WTC11 (cell line): ENCODE measurements at regions not wholly inside any gene's neighbourhood (a gene's known extent, or its start where the extent isn't known, plus 50 kb on each side); places are given as distances from the start of the nearest gene placed in this dataset.
A peak's percentile ranks its signal among the peaks of the same experiment; 100 is the strongest.

Experiments
- ATAC-seq: fragments of 200-7000 bp; cut with Tn5 transposase; 2 replicates; pipeline ENCODE4 v1.10.0; 2021; ENCODE audit warnings: mild to moderate bottlenecking, moderate library complexity
- CTCF ChIA-PET: fragments of 300-600 bp; sonication (Branson Sonifier 250); formaldehyde crosslinking; loops from one replicate; lab custom pipeline; 2021; ENCODE audit warnings: antibody characterized with exemption; lab: Charles Lee
- POLR2A ChIA-PET: fragments of 350-600 bp; sonication (Branson Sonifier 250); formaldehyde crosslinking; loops from one replicate; lab custom pipeline; 2021; ENCODE audit warnings: antibody characterized with exemption; lab: Charles Lee
- DNase-seq: peaks from one replicate; pipeline ENCODE4 v3.0.0; 2021; ENCODE audit warnings: low spot score
- H3K27ac Mint-ChIP-seq: 2 replicates; pipeline ENCODE4 v1.8.0; 2021; ENCODE audit warnings: mixed read lengths
- H3K27me3 Mint-ChIP-seq: 2 replicates; pipeline ENCODE4 v1.8.0; 2021; ENCODE audit warnings: low read depth, mild to moderate bottlenecking, moderate library complexity, mixed read lengths
- H3K36me3 Mint-ChIP-seq: 2 replicates; pipeline ENCODE4 v1.8.0; 2021; ENCODE audit warnings: mixed read lengths
- H3K4me1 Mint-ChIP-seq: 2 replicates; pipeline ENCODE4 v1.8.0; 2022; ENCODE audit warnings: mixed read lengths
- H3K4me3 Mint-ChIP-seq: 2 replicates; pipeline ENCODE4 v1.8.0; 2021; ENCODE audit warnings: mild to moderate bottlenecking, moderate library complexity, mixed read lengths
- H3K9me3 Mint-ChIP-seq: 2 replicates; pipeline ENCODE4 v1.8.0; 2021; ENCODE audit warnings: mixed read lengths
- ELF4 ChIP-seq: sonication (generic); formaldehyde crosslinking; IDR thresholded peaks from 2 replicates; pipeline ENCODE4 v1.8.1; 2022; ENCODE audit warnings: low read depth, mild to moderate bottlenecking, moderate library complexity, missing genetic modification reagents
- ETV6 ChIP-seq: sonication (generic); formaldehyde crosslinking; IDR thresholded peaks from 2 replicates; pipeline ENCODE4 v1.8.1; 2022; ENCODE audit warnings: mild to moderate bottlenecking, missing genetic modification reagents
- HMGA2 ChIP-seq: fragments of 250-450 bp; sonication (Bioruptor Pico); IDR thresholded peaks from 2 replicates; pipeline ENCODE4 v1.4.0; 2021; ENCODE audit warnings: mild to moderate bottlenecking, moderate library complexity
- JAZF1 ChIP-seq: fragments of 250-450 bp; sonication (Bioruptor Pico); IDR thresholded peaks from 2 replicates; pipeline ENCODE4 v1.9.0; 2021; ENCODE audit warnings: moderate library complexity, mild to moderate bottlenecking, inconsistent platforms
- KAT7 ChIP-seq: sonication (generic); formaldehyde crosslinking; IDR thresholded peaks from 2 replicates; pipeline ENCODE4 v1.8.1; 2023; ENCODE audit warnings: missing genetic modification reagents, mild to moderate bottlenecking, borderline replicate concordance
- NFE2L1 ChIP-seq: sonication (generic); formaldehyde crosslinking; IDR thresholded peaks from 2 replicates; pipeline ENCODE4 v1.8.1; 2023; ENCODE audit warnings: missing genetic modification reagents
- SMAD3 ChIP-seq: sonication (generic); formaldehyde crosslinking; IDR thresholded peaks from 2 replicates; pipeline ENCODE4 v1.8.0; 2022; ENCODE audit warnings: missing genetic modification reagents, mild to moderate bottlenecking, borderline replicate concordance
- TCF7 ChIP-seq: sonication (generic); formaldehyde crosslinking; IDR thresholded peaks from 2 replicates; pipeline ENCODE4 v1.8.0; 2022; ENCODE audit warnings: mild to moderate bottlenecking, low read depth, missing genetic modification reagents, moderate library complexity
- ZNF121 ChIP-seq: sonication (generic); formaldehyde crosslinking; IDR thresholded peaks from 2 replicates; pipeline ENCODE4 v1.8.0; 2023; ENCODE audit warnings: missing genetic modification reagents
- ZNF396 ChIP-seq: fragments of 250-450 bp; sonication (Bioruptor Pico); IDR thresholded peaks from 2 replicates; pipeline ENCODE4 v1.8.0; 2021; ENCODE audit warnings: mild to moderate bottlenecking, moderate library complexity, borderline replicate concordance
- ZNF416 ChIP-seq: fragments of 250-450 bp; sonication (Bioruptor Pico); IDR thresholded peaks from 2 replicates; pipeline ENCODE4 v1.9.0; 2021; ENCODE audit warnings: mild to moderate bottlenecking, inconsistent platforms
- TF ChIP-seq, protein P1 (sequence below): fragments of 250-450 bp; sonication (Bioruptor Pico); IDR thresholded peaks from 2 replicates; pipeline ENCODE4 v1.9.0; 2021; ENCODE audit warnings: mild to moderate bottlenecking, borderline replicate concordance
- TF ChIP-seq, protein P2 (sequence below): sonication (generic); formaldehyde crosslinking; IDR thresholded peaks from 2 replicates; pipeline ENCODE4 v1.8.1; 2022; ENCODE audit warnings: low read depth, mild to moderate bottlenecking, moderate library complexity, missing genetic modification reagents, borderline replicate concordance
- TF ChIP-seq, protein P3 (sequence below): fragments of 250-450 bp; sonication (Bioruptor Pico); IDR thresholded peaks from 2 replicates; pipeline ENCODE4 v1.8.0; 2021; ENCODE audit warnings: mild to moderate bottlenecking
- TF ChIP-seq, protein P4 (sequence below): sonication (generic); formaldehyde crosslinking; IDR thresholded peaks from 2 replicates; pipeline ENCODE4 v1.8.1; 2023; ENCODE audit warnings: mild to moderate bottlenecking, missing genetic modification reagents
- TF ChIP-seq, protein P5 (sequence below): fragments of 200-600 bp; IDR thresholded peaks from 2 replicates; pipeline ENCODE4 v1.8.0; 2022; ENCODE audit warnings: antibody characterized with exemption
- TF ChIP-seq, protein P6 (sequence below): sonication (generic); formaldehyde crosslinking; IDR thresholded peaks from 2 replicates; pipeline ENCODE4 v1.8.1; 2023; ENCODE audit warnings: mild to moderate bottlenecking, missing genetic modification reagents, moderate library complexity
- TF ChIP-seq, protein P7 (sequence below): sonication (generic); formaldehyde crosslinking; IDR thresholded peaks from 2 replicates; pipeline ENCODE4 v1.8.0; 2023; ENCODE audit warnings: missing genetic modification reagents, mild to moderate bottlenecking, borderline replicate concordance

DNA sequence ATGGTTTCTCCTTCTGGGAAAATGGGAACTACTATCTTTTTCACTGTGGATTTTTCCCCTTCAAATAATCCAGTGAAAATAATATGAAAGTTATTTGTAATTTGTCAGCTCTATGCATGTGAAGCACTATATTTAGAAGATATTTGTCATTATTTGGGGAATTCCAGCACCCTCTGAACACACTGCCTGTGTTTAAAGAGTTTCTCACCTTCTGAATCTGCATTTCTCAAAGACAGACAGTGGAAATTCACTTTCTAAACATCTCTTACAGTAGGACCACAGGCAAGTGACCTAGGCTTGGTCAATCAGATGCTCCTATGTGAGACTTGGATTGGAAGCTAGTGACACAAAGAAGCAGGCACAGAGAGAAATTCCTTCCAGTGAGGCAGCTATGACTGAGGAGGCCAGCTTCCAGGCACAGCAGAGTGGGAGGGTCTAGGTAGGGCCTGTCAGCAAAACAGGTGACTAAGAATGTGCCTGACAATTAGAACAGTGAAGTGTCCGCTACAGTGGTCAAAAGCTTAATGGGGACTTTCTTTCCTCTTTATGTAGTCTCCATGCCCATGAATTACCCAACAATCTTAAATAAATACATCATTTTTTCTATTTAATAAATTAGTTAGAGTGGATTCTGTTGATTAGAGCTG is 167.2 kb downstream of the HMHB1 start:
- H3K4me3 Mint-ChIP-seq, result no peak overlapping the region
- TF ChIP-seq ETV6 (CRISPR knock-in tag), result no peak
- TF ChIP-seq, protein P1, sequence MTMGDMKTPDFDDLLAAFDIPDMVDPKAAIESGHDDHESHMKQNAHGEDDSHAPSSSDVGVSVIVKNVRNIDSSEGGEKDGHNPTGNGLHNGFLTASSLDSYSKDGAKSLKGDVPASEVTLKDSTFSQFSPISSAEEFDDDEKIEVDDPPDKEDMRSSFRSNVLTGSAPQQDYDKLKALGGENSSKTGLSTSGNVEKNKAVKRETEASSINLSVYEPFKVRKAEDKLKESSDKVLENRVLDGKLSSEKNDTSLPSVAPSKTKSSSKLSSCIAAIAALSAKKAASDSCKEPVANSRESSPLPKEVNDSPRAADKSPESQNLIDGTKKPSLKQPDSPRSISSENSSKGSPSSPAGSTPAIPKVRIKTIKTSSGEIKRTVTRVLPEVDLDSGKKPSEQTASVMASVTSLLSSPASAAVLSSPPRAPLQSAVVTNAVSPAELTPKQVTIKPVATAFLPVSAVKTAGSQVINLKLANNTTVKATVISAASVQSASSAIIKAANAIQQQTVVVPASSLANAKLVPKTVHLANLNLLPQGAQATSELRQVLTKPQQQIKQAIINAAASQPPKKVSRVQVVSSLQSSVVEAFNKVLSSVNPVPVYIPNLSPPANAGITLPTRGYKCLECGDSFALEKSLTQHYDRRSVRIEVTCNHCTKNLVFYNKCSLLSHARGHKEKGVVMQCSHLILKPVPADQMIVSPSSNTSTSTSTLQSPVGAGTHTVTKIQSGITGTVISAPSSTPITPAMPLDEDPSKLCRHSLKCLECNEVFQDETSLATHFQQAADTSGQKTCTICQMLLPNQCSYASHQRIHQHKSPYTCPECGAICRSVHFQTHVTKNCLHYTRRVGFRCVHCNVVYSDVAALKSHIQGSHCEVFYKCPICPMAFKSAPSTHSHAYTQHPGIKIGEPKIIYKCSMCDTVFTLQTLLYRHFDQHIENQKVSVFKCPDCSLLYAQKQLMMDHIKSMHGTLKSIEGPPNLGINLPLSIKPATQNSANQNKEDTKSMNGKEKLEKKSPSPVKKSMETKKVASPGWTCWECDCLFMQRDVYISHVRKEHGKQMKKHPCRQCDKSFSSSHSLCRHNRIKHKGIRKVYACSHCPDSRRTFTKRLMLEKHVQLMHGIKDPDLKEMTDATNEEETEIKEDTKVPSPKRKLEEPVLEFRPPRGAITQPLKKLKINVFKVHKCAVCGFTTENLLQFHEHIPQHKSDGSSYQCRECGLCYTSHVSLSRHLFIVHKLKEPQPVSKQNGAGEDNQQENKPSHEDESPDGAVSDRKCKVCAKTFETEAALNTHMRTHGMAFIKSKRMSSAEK (CRISPR knock-in tag), result no peak
- TF ChIP-seq JAZF1 (CRISPR knock-in tag), result no peak
- TF ChIP-seq ZNF396, result no peak
- TF ChIP-seq SMAD3 (CRISPR knock-in tag), result no peak
- no peak for TF ChIP-seq NFE2L1 (CRISPR knock-in tag)
- TF ChIP-seq, protein P2, sequence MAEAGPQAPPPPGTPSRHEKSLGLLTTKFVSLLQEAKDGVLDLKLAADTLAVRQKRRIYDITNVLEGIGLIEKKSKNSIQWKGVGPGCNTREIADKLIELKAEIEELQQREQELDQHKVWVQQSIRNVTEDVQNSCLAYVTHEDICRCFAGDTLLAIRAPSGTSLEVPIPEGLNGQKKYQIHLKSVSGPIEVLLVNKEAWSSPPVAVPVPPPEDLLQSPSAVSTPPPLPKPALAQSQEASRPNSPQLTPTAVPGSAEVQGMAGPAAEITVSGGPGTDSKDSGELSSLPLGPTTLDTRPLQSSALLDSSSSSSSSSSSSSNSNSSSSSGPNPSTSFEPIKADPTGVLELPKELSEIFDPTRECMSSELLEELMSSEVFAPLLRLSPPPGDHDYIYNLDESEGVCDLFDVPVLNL (CRISPR knock-in tag), result no peak
- TF ChIP-seq, protein P3, sequence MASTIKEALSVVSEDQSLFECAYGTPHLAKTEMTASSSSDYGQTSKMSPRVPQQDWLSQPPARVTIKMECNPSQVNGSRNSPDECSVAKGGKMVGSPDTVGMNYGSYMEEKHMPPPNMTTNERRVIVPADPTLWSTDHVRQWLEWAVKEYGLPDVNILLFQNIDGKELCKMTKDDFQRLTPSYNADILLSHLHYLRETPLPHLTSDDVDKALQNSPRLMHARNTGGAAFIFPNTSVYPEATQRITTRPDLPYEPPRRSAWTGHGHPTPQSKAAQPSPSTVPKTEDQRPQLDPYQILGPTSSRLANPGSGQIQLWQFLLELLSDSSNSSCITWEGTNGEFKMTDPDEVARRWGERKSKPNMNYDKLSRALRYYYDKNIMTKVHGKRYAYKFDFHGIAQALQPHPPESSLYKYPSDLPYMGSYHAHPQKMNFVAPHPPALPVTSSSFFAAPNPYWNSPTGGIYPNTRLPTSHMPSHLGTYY, result no peak
- TF ChIP-seq ZNF416, result no peak
- TF ChIP-seq, all 79 proteins: peak for 0
- POLR2A ChIA-PET, result no interaction called here
- Mint-ChIP-seq H3K9me3 (peaks cover 3% of the 10 kb centered on the region; the same call in 1 of the 2 replicates), H3K27me3 (no peaks in the 10 kb centered on the region), H3K36me3 (no peaks in the 10 kb centered on the region), H3K4me1 (peaks cover 4% of the 10 kb centered on the region; the same call in 1 of the 2 replicates), H3K27ac (no peak overlapping the region)
- DNase-seq (no peak), ATAC-seq (peak; percentile 52; the same call in 1 of the 2 replicates)
- CTCF ChIA-PET, result interaction anchor here (0.9 to 2.2 kb wide), 2 partner anchors 11 to 163 kb away, joined by 3 to 8 read pairs; no protein-coding TSS in a partner anchor

DNA sequence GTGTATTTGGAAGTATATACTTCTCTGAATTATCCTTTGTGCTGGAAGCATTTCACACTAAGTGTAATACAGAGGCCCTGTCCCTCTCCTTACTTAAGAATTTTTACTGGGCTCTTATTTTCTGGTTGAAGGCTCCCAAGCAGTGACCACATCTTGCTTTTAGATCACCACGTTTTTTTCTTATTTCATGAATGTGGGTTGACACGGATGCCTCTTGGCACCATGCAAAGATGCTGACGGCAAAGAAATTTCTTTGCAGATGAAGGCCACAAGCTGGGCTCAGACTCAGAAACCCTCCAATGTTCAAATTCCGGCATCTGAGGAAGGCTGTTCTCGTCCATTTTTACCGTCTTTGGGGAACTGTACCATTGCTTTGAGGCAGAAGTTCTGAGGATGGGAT is 168.5 kb downstream of the HMHB1 start:
- Mint-ChIP-seq H3K4me1 (no peaks in the 10 kb centered on the region), H3K4me3 (no peak overlapping the region), H3K36me3 (no peaks in the 10 kb centered on the region), H3K27me3 (no peaks in the 10 kb centered on the region), H3K27ac (no peak overlapping the region), H3K9me3 (peaks cover 7% of the 10 kb centered on the region; the same call in 1 of the 2 replicates)
- ATAC-seq (no peak), DNase-seq (no peak)
- POLR2A ChIA-PET, result no interaction called here
- CTCF ChIA-PET, result interaction anchor here (0.6 kb wide), 1 partner anchor 394 kb away, joined by 3 read pairs; no protein-coding TSS in a partner anchor
- TF ChIP-seq, protein P4, sequence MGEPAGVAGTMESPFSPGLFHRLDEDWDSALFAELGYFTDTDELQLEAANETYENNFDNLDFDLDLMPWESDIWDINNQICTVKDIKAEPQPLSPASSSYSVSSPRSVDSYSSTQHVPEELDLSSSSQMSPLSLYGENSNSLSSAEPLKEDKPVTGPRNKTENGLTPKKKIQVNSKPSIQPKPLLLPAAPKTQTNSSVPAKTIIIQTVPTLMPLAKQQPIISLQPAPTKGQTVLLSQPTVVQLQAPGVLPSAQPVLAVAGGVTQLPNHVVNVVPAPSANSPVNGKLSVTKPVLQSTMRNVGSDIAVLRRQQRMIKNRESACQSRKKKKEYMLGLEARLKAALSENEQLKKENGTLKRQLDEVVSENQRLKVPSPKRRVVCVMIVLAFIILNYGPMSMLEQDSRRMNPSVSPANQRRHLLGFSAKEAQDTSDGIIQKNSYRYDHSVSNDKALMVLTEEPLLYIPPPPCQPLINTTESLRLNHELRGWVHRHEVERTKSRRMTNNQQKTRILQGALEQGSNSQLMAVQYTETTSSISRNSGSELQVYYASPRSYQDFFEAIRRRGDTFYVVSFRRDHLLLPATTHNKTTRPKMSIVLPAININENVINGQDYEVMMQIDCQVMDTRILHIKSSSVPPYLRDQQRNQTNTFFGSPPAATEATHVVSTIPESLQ (CRISPR knock-in tag), result no peak
- TF ChIP-seq, protein P5, sequence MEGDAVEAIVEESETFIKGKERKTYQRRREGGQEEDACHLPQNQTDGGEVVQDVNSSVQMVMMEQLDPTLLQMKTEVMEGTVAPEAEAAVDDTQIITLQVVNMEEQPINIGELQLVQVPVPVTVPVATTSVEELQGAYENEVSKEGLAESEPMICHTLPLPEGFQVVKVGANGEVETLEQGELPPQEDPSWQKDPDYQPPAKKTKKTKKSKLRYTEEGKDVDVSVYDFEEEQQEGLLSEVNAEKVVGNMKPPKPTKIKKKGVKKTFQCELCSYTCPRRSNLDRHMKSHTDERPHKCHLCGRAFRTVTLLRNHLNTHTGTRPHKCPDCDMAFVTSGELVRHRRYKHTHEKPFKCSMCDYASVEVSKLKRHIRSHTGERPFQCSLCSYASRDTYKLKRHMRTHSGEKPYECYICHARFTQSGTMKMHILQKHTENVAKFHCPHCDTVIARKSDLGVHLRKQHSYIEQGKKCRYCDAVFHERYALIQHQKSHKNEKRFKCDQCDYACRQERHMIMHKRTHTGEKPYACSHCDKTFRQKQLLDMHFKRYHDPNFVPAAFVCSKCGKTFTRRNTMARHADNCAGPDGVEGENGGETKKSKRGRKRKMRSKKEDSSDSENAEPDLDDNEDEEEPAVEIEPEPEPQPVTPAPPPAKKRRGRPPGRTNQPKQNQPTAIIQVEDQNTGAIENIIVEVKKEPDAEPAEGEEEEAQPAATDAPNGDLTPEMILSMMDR, result no peak
- TF ChIP-seq KAT7 (CRISPR knock-in tag) (no peak), ELF4 (CRISPR knock-in tag) (no peak), ZNF121 (CRISPR knock-in tag) (no peak), HMGA2 (no peak), TCF7 (CRISPR knock-in tag) (no peak)
- TF ChIP-seq, protein P6, sequence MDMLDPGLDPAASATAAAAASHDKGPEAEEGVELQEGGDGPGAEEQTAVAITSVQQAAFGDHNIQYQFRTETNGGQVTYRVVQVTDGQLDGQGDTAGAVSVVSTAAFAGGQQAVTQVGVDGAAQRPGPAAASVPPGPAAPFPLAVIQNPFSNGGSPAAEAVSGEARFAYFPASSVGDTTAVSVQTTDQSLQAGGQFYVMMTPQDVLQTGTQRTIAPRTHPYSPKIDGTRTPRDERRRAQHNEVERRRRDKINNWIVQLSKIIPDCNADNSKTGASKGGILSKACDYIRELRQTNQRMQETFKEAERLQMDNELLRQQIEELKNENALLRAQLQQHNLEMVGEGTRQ, result no peak
- TF ChIP-seq, protein P7, sequence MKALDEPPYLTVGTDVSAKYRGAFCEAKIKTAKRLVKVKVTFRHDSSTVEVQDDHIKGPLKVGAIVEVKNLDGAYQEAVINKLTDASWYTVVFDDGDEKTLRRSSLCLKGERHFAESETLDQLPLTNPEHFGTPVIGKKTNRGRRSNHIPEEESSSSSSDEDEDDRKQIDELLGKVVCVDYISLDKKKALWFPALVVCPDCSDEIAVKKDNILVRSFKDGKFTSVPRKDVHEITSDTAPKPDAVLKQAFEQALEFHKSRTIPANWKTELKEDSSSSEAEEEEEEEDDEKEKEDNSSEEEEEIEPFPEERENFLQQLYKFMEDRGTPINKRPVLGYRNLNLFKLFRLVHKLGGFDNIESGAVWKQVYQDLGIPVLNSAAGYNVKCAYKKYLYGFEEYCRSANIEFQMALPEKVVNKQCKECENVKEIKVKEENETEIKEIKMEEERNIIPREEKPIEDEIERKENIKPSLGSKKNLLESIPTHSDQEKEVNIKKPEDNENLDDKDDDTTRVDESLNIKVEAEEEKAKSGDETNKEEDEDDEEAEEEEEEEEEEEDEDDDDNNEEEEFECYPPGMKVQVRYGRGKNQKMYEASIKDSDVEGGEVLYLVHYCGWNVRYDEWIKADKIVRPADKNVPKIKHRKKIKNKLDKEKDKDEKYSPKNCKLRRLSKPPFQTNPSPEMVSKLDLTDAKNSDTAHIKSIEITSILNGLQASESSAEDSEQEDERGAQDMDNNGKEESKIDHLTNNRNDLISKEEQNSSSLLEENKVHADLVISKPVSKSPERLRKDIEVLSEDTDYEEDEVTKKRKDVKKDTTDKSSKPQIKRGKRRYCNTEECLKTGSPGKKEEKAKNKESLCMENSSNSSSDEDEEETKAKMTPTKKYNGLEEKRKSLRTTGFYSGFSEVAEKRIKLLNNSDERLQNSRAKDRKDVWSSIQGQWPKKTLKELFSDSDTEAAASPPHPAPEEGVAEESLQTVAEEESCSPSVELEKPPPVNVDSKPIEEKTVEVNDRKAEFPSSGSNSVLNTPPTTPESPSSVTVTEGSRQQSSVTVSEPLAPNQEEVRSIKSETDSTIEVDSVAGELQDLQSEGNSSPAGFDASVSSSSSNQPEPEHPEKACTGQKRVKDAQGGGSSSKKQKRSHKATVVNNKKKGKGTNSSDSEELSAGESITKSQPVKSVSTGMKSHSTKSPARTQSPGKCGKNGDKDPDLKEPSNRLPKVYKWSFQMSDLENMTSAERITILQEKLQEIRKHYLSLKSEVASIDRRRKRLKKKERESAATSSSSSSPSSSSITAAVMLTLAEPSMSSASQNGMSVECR (CRISPR knock-in tag), result no peak
